ENCODE measurements at regions not wholly inside any gene's neighbourhood (a gene's known extent, or its start where the extent isn't known, plus 50 kb on each side); places are given as distances from the start of the nearest gene placed in this dataset.

GRCh38 chr4:26074712-26075430 is 160.9 kb downstream of the SMIM20 start:
- ATAC-seq (peak; percentile 65), DNase-seq (peak in 2 of 4 donors; percentile 56 to 74)
- Histone ChIP-seq H3K36me3 (no peaks in the 10 kb centered on the region), H3K27ac (peak overlapping the region; percentile 66 to 97), H3K4me1 (peaks cover 0 to 70% of the 10 kb centered on the region in 2 donors), H3K27me3 (no peaks in the 10 kb centered on the region), H3K4me3 (no peak overlapping the region), H3K9me3 (no peaks in the 10 kb centered on the region)
- TF ChIP-seq, protein P1, sequence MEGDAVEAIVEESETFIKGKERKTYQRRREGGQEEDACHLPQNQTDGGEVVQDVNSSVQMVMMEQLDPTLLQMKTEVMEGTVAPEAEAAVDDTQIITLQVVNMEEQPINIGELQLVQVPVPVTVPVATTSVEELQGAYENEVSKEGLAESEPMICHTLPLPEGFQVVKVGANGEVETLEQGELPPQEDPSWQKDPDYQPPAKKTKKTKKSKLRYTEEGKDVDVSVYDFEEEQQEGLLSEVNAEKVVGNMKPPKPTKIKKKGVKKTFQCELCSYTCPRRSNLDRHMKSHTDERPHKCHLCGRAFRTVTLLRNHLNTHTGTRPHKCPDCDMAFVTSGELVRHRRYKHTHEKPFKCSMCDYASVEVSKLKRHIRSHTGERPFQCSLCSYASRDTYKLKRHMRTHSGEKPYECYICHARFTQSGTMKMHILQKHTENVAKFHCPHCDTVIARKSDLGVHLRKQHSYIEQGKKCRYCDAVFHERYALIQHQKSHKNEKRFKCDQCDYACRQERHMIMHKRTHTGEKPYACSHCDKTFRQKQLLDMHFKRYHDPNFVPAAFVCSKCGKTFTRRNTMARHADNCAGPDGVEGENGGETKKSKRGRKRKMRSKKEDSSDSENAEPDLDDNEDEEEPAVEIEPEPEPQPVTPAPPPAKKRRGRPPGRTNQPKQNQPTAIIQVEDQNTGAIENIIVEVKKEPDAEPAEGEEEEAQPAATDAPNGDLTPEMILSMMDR (IDR thresholded peaks at IDR 0.05): no peak
- intact Hi-C loops (cut with DNase I): no loop called here

DNA sequence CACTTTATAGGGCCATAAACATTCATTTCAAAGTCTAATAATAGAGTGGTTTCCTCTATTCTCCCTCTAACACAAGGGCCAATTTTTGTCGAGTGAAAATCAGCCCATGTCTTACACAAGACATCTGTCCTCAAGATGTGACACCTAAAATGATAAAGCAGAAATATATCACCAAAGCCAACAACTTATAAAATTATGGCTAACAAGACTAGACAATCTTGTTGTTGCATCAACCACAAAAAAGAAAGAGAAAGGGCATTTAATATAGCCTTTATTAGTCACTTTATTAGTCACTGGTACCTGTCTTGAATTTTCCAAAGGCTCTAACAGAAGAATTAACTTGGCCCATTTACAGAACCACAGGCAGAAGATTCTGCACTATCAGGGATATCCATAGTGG is 161.6 kb downstream of the SMIM20 start:
- Histone ChIP-seq H3K9me3 (no peaks in the 10 kb centered on the region), H3K4me1 (peaks cover 0 to 75% of the 10 kb centered on the region in 2 donors), H3K27me3 (no peaks in the 10 kb centered on the region), H3K27ac (peak overlapping the region; percentile 66 to 97), H3K4me3 (no peak overlapping the region), H3K36me3 (no peaks in the 10 kb centered on the region)
- DNase-seq (no peak), ATAC-seq (no peak)
- TF ChIP-seq, protein P1 (IDR thresholded peaks at IDR 0.05): no peak
- intact Hi-C loops (cut with DNase I): no loop called here

DNA sequence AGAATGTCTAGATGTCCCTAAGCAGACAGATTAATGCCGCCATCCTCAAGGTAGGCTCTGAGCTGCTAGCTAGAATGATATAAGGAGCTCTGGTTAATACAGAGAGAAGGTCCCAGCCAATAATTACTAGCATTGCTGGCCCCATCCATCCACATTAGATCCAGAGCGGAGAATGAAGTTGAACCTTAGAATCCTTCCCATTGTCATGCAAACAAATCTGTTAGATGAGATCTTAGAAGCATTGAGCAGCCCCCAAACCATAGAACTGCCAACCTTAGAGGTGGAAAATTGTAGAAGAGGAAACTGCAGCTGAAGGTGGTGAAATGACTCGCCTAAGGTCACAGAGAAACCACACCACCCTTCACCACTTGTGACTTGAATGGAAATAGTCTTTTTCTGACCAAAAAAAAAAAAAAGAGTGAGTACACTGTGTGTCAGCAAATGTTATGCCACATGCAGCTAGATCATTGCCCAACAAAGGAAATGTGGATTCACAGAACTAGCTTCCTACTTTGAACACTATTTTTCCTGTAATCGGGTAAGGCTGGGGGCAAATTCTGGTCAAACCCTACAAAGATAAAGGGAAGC is 162.1 kb downstream of the SMIM20 start:
- H3K9me3 ChIP-seq: no peaks in the 10 kb centered on the region
- TF ChIP-seq, protein P1 (IDR thresholded peaks at IDR 0.05): no peak
- H3K27ac ChIP-seq: peak overlapping the region; percentile 66 to 97
- peak; percentile 69 for ATAC-seq
- H3K4me1 ChIP-seq: peaks cover 0 to 74% of the 10 kb centered on the region in 2 donors
- intact Hi-C loops (cut with DNase I): no loop called here
- H3K36me3 ChIP-seq: no peaks in the 10 kb centered on the region
- no peaks in the 10 kb centered on the region for H3K27me3 ChIP-seq
- DNase-seq: no peak
- no peak overlapping the region for H3K4me3 ChIP-seq

DNA sequence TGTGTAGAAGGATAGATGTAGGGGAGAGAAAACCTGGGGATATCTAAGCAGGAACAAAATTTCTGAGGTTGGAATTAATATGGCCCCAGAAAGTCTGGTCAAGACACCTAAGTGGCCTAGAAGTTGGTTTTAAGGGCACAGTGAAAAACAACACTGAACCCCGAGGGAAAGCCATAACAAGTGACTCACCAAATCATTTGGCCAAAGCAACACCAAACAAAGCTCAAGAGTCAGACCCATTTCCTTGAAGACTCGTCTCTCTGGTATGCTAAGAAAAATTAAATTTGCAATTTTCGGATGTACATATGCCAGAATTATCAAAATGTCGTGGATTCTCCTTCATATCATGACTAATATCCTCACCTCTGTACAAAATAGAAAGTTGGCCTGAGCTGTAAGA is 162.9 kb downstream of the SMIM20 start:
- Histone ChIP-seq H3K4me1 (peaks cover 0 to 76% of the 10 kb centered on the region in 2 donors), H3K4me3 (no peak overlapping the region), H3K27ac (peak overlapping the region in 1 of 2 donors; percentile 97), H3K36me3 (no peaks in the 10 kb centered on the region), H3K9me3 (no peaks in the 10 kb centered on the region), H3K27me3 (no peaks in the 10 kb centered on the region)
- DNase-seq: no peak
- intact Hi-C loops (cut with DNase I): no loop called here
- no peak for ATAC-seq
- TF ChIP-seq, protein P1 (IDR thresholded peaks at IDR 0.05): no peak

GRCh38 chr4:26077756-26078155 is 163.7 kb downstream of the SMIM20 start:
- H3K4me1 ChIP-seq: peaks cover 0 to 80% of the 10 kb centered on the region in 2 donors
- no peak overlapping the region for H3K4me3 ChIP-seq
- ATAC-seq: no peak
- TF ChIP-seq, protein P1 (IDR thresholded peaks at IDR 0.05): no peak
- no peaks in the 10 kb centered on the region for H3K9me3 ChIP-seq
- no peaks in the 10 kb centered on the region for H3K36me3 ChIP-seq
- H3K27ac ChIP-seq: peak overlapping the region in 1 of 2 donors; percentile 97
- intact Hi-C loops (cut with DNase I): no loop called here
- no peak for DNase-seq
- H3K27me3 ChIP-seq: no peaks in the 10 kb centered on the region

Data from left lung (tissue), 4 donors.